Trophoblast cell (in vitro differentiated cells and primary cell): ENCODE measurements at regions not wholly inside any gene's neighbourhood (a gene's known extent, or its start where the extent isn't known, plus 50 kb on each side); places are given as distances from the start of the nearest gene placed in this dataset.

ENCODE experiments used
- DNase-seq, 2 donors: peaks; one replicate each; pipeline ENCODE4 v3.0.0-alpha.2; 2016
- H2AFZ ChIP-seq: 2 replicates; pipeline ENCODE4 v1.6.1; 2013; ENCODE audit warnings: low read length, moderate library complexity, mild to moderate bottlenecking; ENCODE audit not compliant: insufficient read depth, poor library complexity
- H2AK5ac ChIP-seq: 2 replicates; pipeline ENCODE4 v1.6.1; 2013; ENCODE audit warnings: mild to moderate bottlenecking, low read length
- H2BK120ac ChIP-seq: 2 replicates; pipeline ENCODE4 v1.6.1; 2013; ENCODE audit warnings: low read length, mild to moderate bottlenecking, moderate library complexity; ENCODE audit not compliant: insufficient read depth, poor library complexity
- H2BK12ac ChIP-seq: 2 replicates; pipeline ENCODE4 v1.6.1; 2013; ENCODE audit warnings: mild to moderate bottlenecking, low read length, moderate library complexity
- H2BK5ac ChIP-seq: 2 replicates; pipeline ENCODE4 v1.6.1; 2013; ENCODE audit warnings: low read length, low read depth, moderate library complexity, mild to moderate bottlenecking; ENCODE audit not compliant: poor library complexity
- H3K14ac ChIP-seq: 2 replicates; pipeline ENCODE4 v1.6.1; 2013; ENCODE audit warnings: mild to moderate bottlenecking, low read length
- H3K18ac ChIP-seq: 2 replicates; pipeline ENCODE4 v1.6.1; 2013; ENCODE audit warnings: mild to moderate bottlenecking, low read length
- H3K23ac ChIP-seq: 2 replicates; pipeline ENCODE4 v1.6.1; 2013; ENCODE audit warnings: low read length
- H3K27ac ChIP-seq: 2 replicates; pipeline ENCODE4 v1.5.1; 2013; ENCODE audit warnings: low read depth, mild to moderate bottlenecking, inconsistent platforms, low read length, moderate library complexity
- H3K27me3 ChIP-seq: 2 replicates; pipeline ENCODE4 v1.6.1; 2013; ENCODE audit warnings: inconsistent platforms, mild to moderate bottlenecking, low read length, moderate library complexity; ENCODE audit not compliant: insufficient read depth
- H3K36me3 ChIP-seq, 2 experiments: 1 replicate in 1 of 2; 2 replicates in 1 of 2; pipeline ENCODE4 v1.6.1; 2013; ENCODE audit warnings: low read length in 2 of 2, mild to moderate bottlenecking in 2 of 2, moderate library complexity in 1 of 2; ENCODE audit not compliant: insufficient read depth in 2 of 2, control insufficient read depth in 1 of 2
- H3K4ac ChIP-seq: 2 replicates; pipeline ENCODE4 v1.6.1; 2013; ENCODE audit warnings: low read depth, mild to moderate bottlenecking, low read length, moderate library complexity
- H3K4me1 ChIP-seq, 2 experiments: 1 replicate in 1 of 2; 2 replicates in 1 of 2; pipeline ENCODE4 v1.6.1; 2013; ENCODE audit warnings: low read length in 2 of 2, mild to moderate bottlenecking in 2 of 2, moderate library complexity in 1 of 2; ENCODE audit not compliant: insufficient read depth in 2 of 2, control insufficient read depth in 1 of 2
- H3K4me2 ChIP-seq: 2 replicates; pipeline ENCODE4 v1.6.1; 2013; ENCODE audit warnings: inconsistent platforms, mild to moderate bottlenecking, low read length, moderate library complexity
- H3K4me3 ChIP-seq: 2 replicates; pipeline ENCODE4 v1.5.1; 2013; ENCODE audit warnings: mild to moderate bottlenecking, low read depth, low read length, inconsistent platforms
- H3K79me1 ChIP-seq: one replicate; pipeline ENCODE4 v1.6.1; 2013; ENCODE audit warnings: low read length
- H3K79me2 ChIP-seq: 2 replicates; pipeline ENCODE4 v1.6.1; 2013; ENCODE audit warnings: low read length, mild to moderate bottlenecking; ENCODE audit not compliant: control insufficient read depth, insufficient read depth, poor library complexity
- H3K9ac ChIP-seq: 2 replicates; pipeline ENCODE4 v1.6.1; 2013; ENCODE audit warnings: mild to moderate bottlenecking, low read length
- H3K9me3 ChIP-seq: 2 replicates; pipeline ENCODE4 v1.6.1; 2013; ENCODE audit warnings: low read depth, mild to moderate bottlenecking, control low read depth, inconsistent platforms, low read length; ENCODE audit not compliant: insufficient read depth
- H4K12ac ChIP-seq: 2 replicates; pipeline ENCODE4 v1.6.1; 2013; ENCODE audit warnings: low read depth, mild to moderate bottlenecking, low read length, moderate library complexity
- H4K8ac ChIP-seq: 2 replicates; pipeline ENCODE4 v1.6.1; 2013; ENCODE audit warnings: low read depth, mild to moderate bottlenecking, low read length, moderate library complexity
- H4K91ac ChIP-seq: one replicate; pipeline ENCODE4 v1.6.1; 2013; ENCODE audit warnings: low read depth, mild to moderate bottlenecking, low read length, moderate library complexity
- WGBS: extraction: QIAGEN DNeasy Blood & Tissue Kit; methylation state at CpG from one replicate; pipeline ENCODE4 v1.1.7; 2013; ENCODE audit warnings: missing lambda C conversion rate; ENCODE audit not compliant: insufficient read length, insufficient coverage; ENCODE audit errors: extremely low coverage; 5-methylcytosine and 5-hydroxymethylcytosine counted together

DNA sequence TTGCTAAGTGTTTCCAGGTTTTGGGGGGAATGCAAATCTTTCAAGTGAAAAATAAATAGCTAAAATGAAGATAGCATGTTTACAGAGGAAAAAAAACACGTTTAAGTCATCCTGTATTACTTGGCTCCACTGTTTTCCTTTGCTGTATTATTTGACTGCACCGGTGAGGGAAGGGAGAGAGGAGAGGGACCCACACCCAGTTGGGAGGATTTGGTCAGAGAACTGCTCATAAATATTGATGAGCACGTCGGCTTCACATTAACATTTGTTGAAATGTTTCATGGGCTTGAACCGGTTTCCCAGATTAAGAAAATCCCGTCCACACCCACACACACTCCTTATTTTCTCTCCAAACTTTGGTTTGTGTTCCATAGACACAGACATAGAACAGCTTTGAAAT lies 493.8 kb upstream of the MGMT start:
- Histone ChIP-seq H3K79me1 (no peaks in the 10 kb centered on the region), H2AFZ (no peak overlapping the region), H2BK5ac (no peak overlapping the region), H3K4ac (no peak overlapping the region), H3K9me3 (no peaks in the 10 kb centered on the region), H4K12ac (no peak overlapping the region), H2BK120ac (no peak overlapping the region), H3K4me2 (no peak overlapping the region), H3K27me3 (no peaks in the 10 kb centered on the region), H3K23ac (no peak overlapping the region), H3K18ac (no peak overlapping the region), H3K36me3 (no peaks in the 10 kb centered on the region), H3K27ac (no peak overlapping the region), H4K91ac (no peak overlapping the region), H3K79me2 (no peaks in the 10 kb centered on the region), H2BK12ac (no peak overlapping the region), H3K14ac (no peak overlapping the region), H3K9ac (no peak overlapping the region), H3K4me1 (no peaks in the 10 kb centered on the region), H3K4me3 (no peak overlapping the region), H2AK5ac (no peak overlapping the region), H4K8ac (no peak overlapping the region)
- no CpG with 5 or more reads among the region's 6 CpGs for WGBS
- no peak for DNase-seq

- no peak overlapping the region for H3K4me2 ChIP-seq
- no peaks in the 10 kb centered on the region for H3K9me3 ChIP-seq
- DNase-seq = no peak
These were observed 490.2 kb upstream of the MGMT start for GRCh38 chr10:128976856-128977255.

GRCh38 chr10:128978211-128978610 lies 488.8 kb upstream of the MGMT start:
- no CpG with 5 or more reads among the region's 10 CpGs for WGBS
- DNase-seq = no peak

More at GRCh38 chr10:128976856-128977255, 490.2 kb upstream of the MGMT start:
- H3K27me3 ChIP-seq = no peaks in the 10 kb centered on the region
- H3K23ac ChIP-seq = no peak overlapping the region
- no peaks in the 10 kb centered on the region for H3K79me1 ChIP-seq
- H4K8ac ChIP-seq = no peak overlapping the region
- no peak overlapping the region for H2BK5ac ChIP-seq
- H3K18ac ChIP-seq = no peak overlapping the region
- no peak overlapping the region for H3K27ac ChIP-seq
- H3K9ac ChIP-seq = no peak overlapping the region
- no peak overlapping the region for H2BK12ac ChIP-seq
- H4K91ac ChIP-seq = no peak overlapping the region
- H3K4me3 ChIP-seq = no peak overlapping the region
- no peak overlapping the region for H2BK120ac ChIP-seq
- H3K4ac ChIP-seq = no peak overlapping the region
- no peaks in the 10 kb centered on the region for H3K36me3 ChIP-seq
- H2AK5ac ChIP-seq = no peak overlapping the region
- H4K12ac ChIP-seq = no peak overlapping the region
- H3K79me2 ChIP-seq = no peaks in the 10 kb centered on the region
- no peak overlapping the region for H3K14ac ChIP-seq
- H3K4me1 ChIP-seq = no peaks in the 10 kb centered on the region
- H2AFZ ChIP-seq = no peak overlapping the region
- no CpG with 5 or more reads among the region's 8 CpGs for WGBS

GRCh38 chr10:128979405-128979804 lies 487.6 kb upstream of the MGMT start:
- H4K91ac ChIP-seq = no peak overlapping the region
- H2BK5ac ChIP-seq = no peak overlapping the region
- H2BK12ac ChIP-seq = no peak overlapping the region
- no peak overlapping the region for H4K12ac ChIP-seq
- H3K23ac ChIP-seq = no peak overlapping the region
- H3K79me2 ChIP-seq = no peaks in the 10 kb centered on the region
- no peak overlapping the region for H3K27ac ChIP-seq
- no peaks in the 10 kb centered on the region for H3K9me3 ChIP-seq
- no peak overlapping the region for H3K4me3 ChIP-seq
- no peak overlapping the region for H3K14ac ChIP-seq
- no peaks in the 10 kb centered on the region for H3K36me3 ChIP-seq
- no peak overlapping the region for H3K4ac ChIP-seq
- H2BK120ac ChIP-seq = no peak overlapping the region
- no peak overlapping the region for H2AK5ac ChIP-seq
- no peak overlapping the region for H3K9ac ChIP-seq
- H3K18ac ChIP-seq = no peak overlapping the region
- H3K4me1 ChIP-seq = no peaks in the 10 kb centered on the region
- no peak overlapping the region for H3K4me2 ChIP-seq
- no peaks in the 10 kb centered on the region for H3K27me3 ChIP-seq
- no peaks in the 10 kb centered on the region for H3K79me1 ChIP-seq
- H2AFZ ChIP-seq = no peak overlapping the region
- DNase-seq = no peak
- WGBS = no CpG with 5 or more reads among the region's 4 CpGs
- no peak overlapping the region for H4K8ac ChIP-seq

More at GRCh38 chr10:128978211-128978610, 488.8 kb upstream of the MGMT start:
- no peak overlapping the region for H4K12ac ChIP-seq
- H4K8ac ChIP-seq = no peak overlapping the region
- H3K14ac ChIP-seq = no peak overlapping the region
- H3K4me1 ChIP-seq = no peaks in the 10 kb centered on the region
- H3K9ac ChIP-seq = no peak overlapping the region
- no peak overlapping the region for H3K27ac ChIP-seq
- H3K79me2 ChIP-seq = no peaks in the 10 kb centered on the region
- no peak overlapping the region for H3K4me3 ChIP-seq
- H2BK120ac ChIP-seq = no peak overlapping the region
- H3K4me2 ChIP-seq = no peak overlapping the region
- H3K23ac ChIP-seq = no peak overlapping the region
- no peak overlapping the region for H2AFZ ChIP-seq
- H3K79me1 ChIP-seq = no peaks in the 10 kb centered on the region
- no peaks in the 10 kb centered on the region for H3K36me3 ChIP-seq
- H3K9me3 ChIP-seq = no peaks in the 10 kb centered on the region
- no peaks in the 10 kb centered on the region for H3K27me3 ChIP-seq
- no peak overlapping the region for H4K91ac ChIP-seq
- no peak overlapping the region for H2BK12ac ChIP-seq
- no peak overlapping the region for H2BK5ac ChIP-seq
- H3K18ac ChIP-seq = no peak overlapping the region
- no peak overlapping the region for H2AK5ac ChIP-seq
- H3K4ac ChIP-seq = no peak overlapping the region
